Stomach (tissue), 4 donors: ENCODE measurements at regions not wholly inside any gene's neighbourhood (a gene's known extent, or its start where the extent isn't known, plus 50 kb on each side); places are given as distances from the start of the nearest gene placed in this dataset.

Experiments
- CTCF ChIP-seq, 7 experiments: fragments of 450-650 bp in 4 of 7; fragments of 200-600 bp in 3 of 7; sonication (generic) in 3 of 7; IDR thresholded peaks; one replicate each; pipeline ENCODE4 v1.5.1; 2016 to 2019; ENCODE audit warnings: antibody characterized with exemption in 7 of 7, control low read depth in 2 of 7, mild to moderate bottlenecking in 1 of 7
- EP300 ChIP-seq: sonication (generic); formaldehyde crosslinking; IDR thresholded peaks from one replicate; pipeline ENCODE4 v1.6.1; 2017; ENCODE audit warnings: antibody characterized with exemption
- POLR2A ChIP-seq, 4 donors: fragments of 450-650 bp; IDR thresholded peaks; one replicate each; pipeline ENCODE4 v1.6.1; 2016; ENCODE audit warnings: antibody characterized with exemption in 4 of 4, control low read depth in 2 of 4, mild to moderate bottlenecking in 1 of 4, moderate library complexity in 1 of 4
- POLR2AphosphoS5 ChIP-seq, 3 donors: sonication (generic); formaldehyde crosslinking; IDR thresholded peaks; one replicate each; pipeline ENCODE4 v1.6.1; 2016; ENCODE audit warnings: antibody characterized with exemption in 3 of 3

- no peak for TF ChIP-seq CTCF (IDR thresholded peaks at IDR 0.05)
- no peak for TF ChIP-seq EP300
- TF ChIP-seq POLR2AphosphoS5 (IDR thresholded peaks at IDR 0.05): no peak
- TF ChIP-seq POLR2A (IDR thresholded peaks at IDR 0.05): no peak
Measured at GRCh38 chr5:128773378-128773777, 191.9 kb upstream of the SLC27A6 start.
